ENCODE measurements at regions not wholly inside any gene's neighbourhood (a gene's known extent, or its start where the extent isn't known, plus 50 kb on each side); places are given as distances from the start of the nearest gene placed in this dataset.
"Not testable (repeated sequence)": the region's sequence is repeated elsewhere in the genome, so short reads cannot be mapped to it uniquely, and the experiment has no call there.

DNA sequence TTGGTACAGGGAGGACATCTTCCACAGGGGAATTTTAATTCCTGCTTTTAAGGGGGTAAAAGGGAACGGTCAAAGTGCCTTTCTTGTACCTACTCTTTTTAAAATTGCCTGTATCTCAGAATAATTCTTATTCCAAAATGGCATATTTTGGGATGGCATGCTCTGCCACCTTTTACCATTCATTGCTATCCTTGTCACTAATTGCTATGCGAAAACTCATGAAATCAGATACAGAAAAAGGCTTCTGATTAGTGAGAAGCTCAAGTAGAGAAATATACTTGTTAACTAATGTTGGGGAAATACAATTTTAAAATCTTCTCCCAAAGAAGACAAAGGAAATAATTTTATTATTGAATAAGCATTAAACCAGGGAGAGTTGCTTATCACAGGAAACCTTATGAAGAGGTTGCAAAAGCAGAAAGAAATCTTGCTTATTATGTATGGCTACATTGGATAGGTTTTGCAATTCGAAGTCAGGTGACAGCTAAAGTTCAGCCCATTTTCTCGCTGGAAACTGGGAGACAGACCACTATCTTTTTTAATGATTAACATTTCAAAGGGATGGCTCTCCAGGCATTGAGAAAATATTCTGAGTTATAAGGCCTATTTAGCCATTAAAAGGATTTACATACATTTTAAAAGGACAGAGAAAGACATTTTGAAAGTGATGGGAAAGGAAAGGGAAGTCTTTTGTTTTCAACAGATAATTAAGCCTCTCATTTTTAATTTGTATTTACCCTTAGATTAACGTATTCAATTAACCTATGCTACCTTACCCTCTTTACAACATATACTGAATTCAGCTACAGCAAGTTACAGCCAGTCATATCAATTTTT, 110.3 kb upstream of the PRSS16 start:
- Histone ChIP-seq H3K27ac (ENCODE audit: low read length) (peak overlapping the region; percentile 77), H3K27me3 (ENCODE audit: control insufficient read depth, insufficient read depth, low read length) (no peaks in the 10 kb centered on the region), H3K9me3 (ENCODE audit: control insufficient read depth, low read depth, low read length) (peaks cover 5% of the 10 kb centered on the region), H3K4me1 (ENCODE audit: control insufficient read depth, insufficient read depth, low read length) (peaks cover 16% of the 10 kb centered on the region), H3K36me3 (ENCODE audit: control insufficient read depth, insufficient read depth, low read length) (no peaks in the 10 kb centered on the region), H3K4me3 (ENCODE audit: low read length) (no peak overlapping the region)
- DNase-seq = peak; percentile 70 to 87
- 71% methylated on average over 4 of the region's 5 CpGs for WGBS (ENCODE audit: insufficient coverage, low lambda C conversion rate)

DNA sequence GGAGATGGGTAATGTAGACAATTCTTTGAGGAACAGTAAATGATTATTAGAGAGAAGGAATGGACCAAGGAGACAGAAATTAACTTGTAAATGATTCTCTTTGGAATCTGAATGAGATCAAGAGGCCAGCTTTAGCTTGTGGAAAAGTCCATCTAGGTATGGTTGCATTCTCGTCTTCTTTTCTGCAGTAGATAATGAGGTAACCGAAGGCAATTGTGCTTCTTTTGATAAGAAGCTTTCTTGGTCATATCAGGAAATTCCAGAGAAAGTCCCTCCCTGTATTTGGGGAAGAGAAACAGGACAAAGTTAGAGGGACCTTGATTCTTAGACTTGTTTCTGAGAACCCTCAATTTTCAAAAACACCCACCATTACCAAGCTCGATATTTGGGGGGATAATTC, 109.1 kb upstream of the PRSS16 start:
- 40% methylated on average over 1 of the region's 3 CpGs for whole genome bisulfite sequencing (ENCODE audit: insufficient coverage, low lambda C conversion rate)
- Histone ChIP-seq H3K36me3 (ENCODE audit: control insufficient read depth, insufficient read depth, low read length) (peaks cover 1% of the 10 kb centered on the region), H3K4me3 (ENCODE audit: low read length) (no peak overlapping the region), H3K27me3 (ENCODE audit: control insufficient read depth, insufficient read depth, low read length) (no peaks in the 10 kb centered on the region), H3K9me3 (ENCODE audit: control insufficient read depth, low read depth, low read length) (peaks cover 5% of the 10 kb centered on the region), H3K27ac (ENCODE audit: low read length) (peak overlapping the region; percentile 77), H3K4me1 (ENCODE audit: control insufficient read depth, insufficient read depth, low read length) (peaks cover 16% of the 10 kb centered on the region)
- DNase-seq = peak in 1 of 2 donors; percentile 35

DNA sequence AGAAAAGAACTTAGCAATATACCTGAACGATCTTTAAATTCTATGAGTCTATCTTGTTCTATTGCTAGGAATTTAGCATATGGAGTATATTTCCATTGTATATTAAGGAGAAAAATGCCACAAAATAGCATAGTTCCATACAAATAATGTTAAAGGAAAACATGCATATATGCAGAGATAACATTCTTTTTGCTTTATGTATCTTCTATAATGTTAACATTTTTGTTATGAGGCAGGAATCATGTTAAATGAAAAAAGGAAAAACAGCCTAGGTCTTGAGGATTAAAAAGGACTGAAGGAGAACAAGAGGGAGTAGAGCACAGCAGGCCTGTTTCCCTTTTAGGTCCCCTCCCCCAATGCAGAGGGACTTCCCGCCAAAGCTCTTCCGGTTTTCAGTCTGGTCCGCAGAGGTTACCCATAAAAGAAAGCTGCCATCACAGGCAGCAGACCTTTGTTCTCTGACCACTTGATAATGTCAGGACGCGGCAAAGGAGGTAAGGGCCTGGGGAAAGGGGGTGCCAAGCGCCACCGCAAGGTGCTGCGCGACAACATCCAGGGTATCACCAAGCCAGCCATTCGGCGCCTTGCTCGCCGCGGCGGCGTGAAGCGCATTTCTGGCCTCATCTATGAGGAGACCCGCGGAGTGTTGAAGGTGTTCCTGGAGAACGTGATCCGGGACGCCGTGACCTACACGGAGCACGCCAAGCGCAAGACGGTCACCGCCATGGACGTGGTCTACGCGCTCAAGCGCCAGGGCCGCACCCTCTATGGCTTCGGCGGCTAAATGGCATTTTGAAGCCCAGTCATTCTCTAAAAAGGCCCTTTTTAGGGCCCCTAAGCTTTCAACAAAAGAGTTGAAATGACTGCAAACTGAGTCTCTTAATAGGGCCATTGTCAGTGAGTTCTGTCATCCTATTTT, 108.4 kb upstream of the PRSS16 start:
- peak overlapping the region; percentile 77 for H3K27ac ChIP-seq (ENCODE audit: low read length)
- peaks cover 18% of the 10 kb centered on the region for H3K4me1 ChIP-seq (ENCODE audit: control insufficient read depth, insufficient read depth, low read length)
- peaks cover 5% of the 10 kb centered on the region for H3K9me3 ChIP-seq (ENCODE audit: control insufficient read depth, low read depth, low read length)
- H3K27me3 ChIP-seq (ENCODE audit: control insufficient read depth, insufficient read depth, low read length) = no peaks in the 10 kb centered on the region
- peaks cover 3% of the 10 kb centered on the region for H3K36me3 ChIP-seq (ENCODE audit: control insufficient read depth, insufficient read depth, low read length)
- WGBS (ENCODE audit: insufficient coverage, low lambda C conversion rate) = no CpG with 5 or more reads among the region's 36 CpGs
- peak overlapping the region; percentile 62 for H3K4me3 ChIP-seq (ENCODE audit: low read length)
- DNase-seq = peak; percentile 82 to 91

DNA sequence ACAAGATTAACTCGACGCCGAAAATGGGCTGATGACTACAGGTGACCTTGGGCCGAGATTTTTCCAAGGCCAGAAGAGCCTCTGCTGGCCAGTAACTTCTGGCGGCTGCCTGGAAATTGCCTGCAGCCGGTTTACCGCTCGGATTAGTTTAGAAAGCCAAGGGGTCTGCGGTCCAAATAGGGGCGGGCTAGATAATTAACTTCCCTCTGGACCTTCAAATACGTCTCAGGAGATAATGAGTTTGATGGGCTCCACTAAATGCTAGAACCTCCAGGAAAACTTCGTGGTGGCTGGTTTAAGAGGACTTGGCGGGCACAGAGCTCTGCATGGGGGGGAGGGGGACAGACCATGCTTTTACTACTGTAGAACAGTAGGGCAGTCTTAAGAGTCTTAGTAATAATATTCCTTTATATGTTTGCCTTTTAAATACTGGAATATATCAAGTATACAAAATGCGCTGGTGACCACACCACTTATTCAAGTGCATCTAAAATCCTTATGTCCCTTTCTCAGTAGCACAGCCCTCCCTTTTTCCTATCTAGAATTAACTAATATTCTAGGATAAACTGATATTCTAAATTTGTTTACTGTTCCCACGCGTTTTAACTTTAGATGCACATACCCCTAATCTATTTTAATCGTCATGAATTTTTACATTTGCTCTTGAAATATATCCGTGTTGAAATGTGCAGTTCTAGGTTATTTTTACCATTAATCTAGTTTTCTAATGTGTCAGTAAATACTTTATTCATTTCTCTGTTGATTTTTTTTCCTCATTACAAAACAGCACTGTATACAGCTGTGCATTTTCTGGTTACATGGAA, 107.5 kb upstream of the PRSS16 start:
- 4% methylated on average over 4 of the region's 18 CpGs for WGBS (ENCODE audit: insufficient coverage, low lambda C conversion rate)
- DNase-seq = no peak

DNA sequence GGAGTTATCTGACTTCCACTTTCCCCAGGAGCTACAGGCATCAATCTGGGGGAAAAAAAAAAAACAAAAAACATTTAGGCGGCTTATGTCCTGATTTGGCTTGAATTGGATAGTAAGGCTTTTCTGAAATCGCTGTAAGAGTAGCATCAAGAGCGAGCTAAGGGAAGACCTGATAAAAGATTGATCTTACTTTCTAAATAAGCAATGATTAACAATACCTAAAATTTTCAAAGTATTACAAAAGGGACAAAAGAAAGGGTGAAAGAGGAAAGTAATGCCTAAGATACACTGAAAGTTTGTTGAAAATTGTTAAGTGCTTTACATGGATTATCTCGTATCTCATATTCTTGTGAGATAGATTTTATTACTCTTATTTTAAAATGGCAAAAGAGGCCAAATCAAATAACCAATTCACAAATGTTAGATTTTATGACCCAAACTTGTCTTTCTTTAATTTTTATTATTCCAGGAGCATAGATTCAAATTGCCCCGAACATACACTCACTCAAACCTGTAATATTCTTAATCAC, 106.4 kb upstream of the PRSS16 start:
- 34% methylated on average over 2 of the region's 5 CpGs for WGBS (ENCODE audit: insufficient coverage, low lambda C conversion rate)
- peak overlapping the region; percentile 13 for H3K4me3 ChIP-seq (ENCODE audit: low read length)
- no peaks in the 10 kb centered on the region for H3K27me3 ChIP-seq (ENCODE audit: control insufficient read depth, insufficient read depth, low read length)
- peaks cover 3% of the 10 kb centered on the region for H3K36me3 ChIP-seq (ENCODE audit: control insufficient read depth, insufficient read depth, low read length)
- peak in 1 of 2 donors; percentile 29 for DNase-seq
- no peaks in the 10 kb centered on the region for H3K9me3 ChIP-seq (ENCODE audit: control insufficient read depth, low read depth, low read length)
- peaks cover 22% of the 10 kb centered on the region for H3K4me1 ChIP-seq (ENCODE audit: control insufficient read depth, insufficient read depth, low read length)
- no peak overlapping the region for H3K27ac ChIP-seq (ENCODE audit: low read length)

More for the DNA sequence above, 107.5 kb upstream of the PRSS16 start:
- Histone ChIP-seq H3K4me3 (ENCODE audit: low read length) (peak overlapping the region; percentile 62), H3K27me3 (ENCODE audit: control insufficient read depth, insufficient read depth, low read length) (no peaks in the 10 kb centered on the region), H3K36me3 (ENCODE audit: control insufficient read depth, insufficient read depth, low read length) (peaks cover 3% of the 10 kb centered on the region), H3K4me1 (ENCODE audit: control insufficient read depth, insufficient read depth, low read length) (peaks cover 22% of the 10 kb centered on the region), H3K27ac (ENCODE audit: low read length) (peak overlapping the region; percentile 77), H3K9me3 (ENCODE audit: control insufficient read depth, low read depth, low read length) (no peaks in the 10 kb centered on the region)

GRCh38 chr6:27141529-27142015, 105.9 kb upstream of the PRSS16 start:
- H3K27ac ChIP-seq (ENCODE audit: low read length) = no peak overlapping the region
- peaks cover 3% of the 10 kb centered on the region for H3K36me3 ChIP-seq (ENCODE audit: control insufficient read depth, insufficient read depth, low read length)
- no peaks in the 10 kb centered on the region for H3K9me3 ChIP-seq (ENCODE audit: control insufficient read depth, low read depth, low read length)
- H3K27me3 ChIP-seq (ENCODE audit: control insufficient read depth, insufficient read depth, low read length) = no peaks in the 10 kb centered on the region
- peak in 1 of 2 donors; percentile 33 for DNase-seq
- no CpG with 5 or more reads among the region's 3 CpGs for WGBS (ENCODE audit: insufficient coverage, low lambda C conversion rate)
- H3K4me3 ChIP-seq (ENCODE audit: low read length) = no peak overlapping the region
- H3K4me1 ChIP-seq (ENCODE audit: control insufficient read depth, insufficient read depth, low read length) = peaks cover 22% of the 10 kb centered on the region

DNA sequence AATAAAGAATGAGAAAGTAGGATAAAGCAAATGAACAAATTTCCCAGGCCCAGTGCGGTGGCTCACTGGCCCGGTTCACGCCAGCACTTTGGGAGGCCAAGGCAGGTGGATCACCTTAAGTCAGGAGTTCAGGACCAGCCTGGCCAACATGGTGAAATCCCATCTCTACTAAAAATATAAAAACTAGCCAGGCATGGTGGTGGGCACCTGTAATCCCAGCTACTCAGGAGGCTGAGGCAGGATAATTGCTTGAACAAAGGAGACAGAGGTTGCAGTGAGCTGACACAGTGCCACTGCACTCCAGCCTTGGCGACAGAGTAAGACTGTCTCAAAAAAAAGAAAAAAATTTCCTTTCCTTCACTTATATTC, 104.5 kb upstream of the PRSS16 start:
- WGBS (ENCODE audit: insufficient coverage, low lambda C conversion rate) = no CpG with 5 or more reads among the region's 4 CpGs
- not testable (repeated sequence) for H3K36me3 ChIP-seq (ENCODE audit: control insufficient read depth, insufficient read depth, low read length); H3K27ac ChIP-seq (ENCODE audit: low read length); DNase-seq; H3K9me3 ChIP-seq (ENCODE audit: control insufficient read depth, low read depth, low read length); H3K27me3 ChIP-seq (ENCODE audit: control insufficient read depth, insufficient read depth, low read length); H3K4me3 ChIP-seq (ENCODE audit: low read length)
- H3K4me1 ChIP-seq (ENCODE audit: control insufficient read depth, insufficient read depth, low read length) = peaks cover 14% of the 10 kb centered on the region

DNA sequence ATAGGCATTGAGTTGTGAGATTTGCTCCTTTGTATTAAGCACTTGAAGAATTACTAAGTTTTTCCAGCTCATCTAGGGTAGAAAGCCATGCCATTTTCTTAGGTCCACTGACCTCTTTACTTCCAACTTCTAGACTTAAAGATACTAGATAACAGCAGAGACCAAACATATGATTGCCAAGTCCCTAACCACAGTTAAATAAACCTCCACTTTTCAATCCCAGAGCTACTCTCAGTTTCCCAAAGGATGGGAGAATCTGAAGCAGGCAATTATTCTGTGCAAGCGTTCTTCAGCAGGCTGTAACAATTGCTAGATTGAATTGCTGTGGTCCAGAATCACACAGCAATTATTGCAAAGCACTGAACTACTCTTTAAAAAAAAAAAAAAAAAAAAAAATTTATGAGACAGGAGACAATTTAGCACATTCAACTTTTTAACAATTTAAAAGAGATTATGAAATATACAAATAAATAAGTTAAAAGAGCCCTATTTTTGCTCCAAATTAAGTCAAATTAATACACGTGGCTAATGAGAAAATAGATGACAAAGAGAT, 104.0 kb upstream of the PRSS16 start:
- H3K27ac ChIP-seq (ENCODE audit: low read length) = no peak overlapping the region

DNA sequence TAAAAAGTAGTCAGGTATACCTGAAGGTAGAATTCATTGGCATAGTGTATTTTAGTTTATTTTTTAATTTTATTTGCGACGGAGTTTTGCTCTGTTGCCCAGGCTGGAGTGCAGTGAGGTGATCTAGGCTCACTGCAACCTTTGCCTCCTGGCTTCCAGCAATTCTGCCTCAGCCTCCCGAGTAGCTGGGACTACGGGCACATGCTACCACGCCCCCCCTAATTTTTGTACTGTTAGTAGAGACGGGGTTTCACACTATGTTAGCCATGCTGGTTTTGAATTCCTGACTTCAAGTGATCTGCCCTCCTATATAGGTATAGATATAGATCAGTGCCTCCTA, 102.8 kb upstream of the PRSS16 start:
- Histone ChIP-seq H3K9me3 (ENCODE audit: control insufficient read depth, low read depth, low read length) (no peaks in the 10 kb centered on the region), H3K4me3 (ENCODE audit: low read length) (peak overlapping the region; percentile 65), H3K27me3 (ENCODE audit: control insufficient read depth, insufficient read depth, low read length) (no peaks in the 10 kb centered on the region), H3K4me1 (ENCODE audit: control insufficient read depth, insufficient read depth, low read length) (peaks cover 6% of the 10 kb centered on the region), H3K27ac (ENCODE audit: low read length) (peak overlapping the region; percentile 91), H3K36me3 (ENCODE audit: control insufficient read depth, insufficient read depth, low read length) (peaks cover 3% of the 10 kb centered on the region)
- no CpG with 5 or more reads among the region's 6 CpGs for WGBS (ENCODE audit: insufficient coverage, low lambda C conversion rate)
- DNase-seq = peak in 1 of 2 donors; percentile 44

More for the DNA sequence above, 104.0 kb upstream of the PRSS16 start:
- no peaks in the 10 kb centered on the region for H3K27me3 ChIP-seq (ENCODE audit: control insufficient read depth, insufficient read depth, low read length)
- H3K4me1 ChIP-seq (ENCODE audit: control insufficient read depth, insufficient read depth, low read length) = peaks cover 8% of the 10 kb centered on the region
- peak in 1 of 2 donors; percentile 20 for DNase-seq
- peaks cover 3% of the 10 kb centered on the region for H3K36me3 ChIP-seq (ENCODE audit: control insufficient read depth, insufficient read depth, low read length)
- WGBS (ENCODE audit: insufficient coverage, low lambda C conversion rate) = 60% methylated on average over 1 of the region's 2 CpGs
- no peaks in the 10 kb centered on the region for H3K9me3 ChIP-seq (ENCODE audit: control insufficient read depth, low read depth, low read length)
- H3K4me3 ChIP-seq (ENCODE audit: low read length) = no peak overlapping the region

All from large intestine (tissue), 3 donors.